ENCODE measurements at regions not wholly inside any gene's neighbourhood (a gene's known extent, or its start where the extent isn't known, plus 50 kb on each side); places are given as distances from the start of the nearest gene placed in this dataset.
A peak's percentile ranks its signal among the peaks of the same experiment; 100 is the strongest.
"Not testable (repeated sequence)": the region's sequence is repeated elsewhere in the genome, so short reads cannot be mapped to it uniquely, and the experiment has no call there.

- DNase-seq (ENCODE audit: low read depth in 3 of 3, low spot score in 1 of 3), result no peak
Measured at GRCh38 chr15:31433091-31433490, 106.5 kb downstream of the KLF13 start.

DNA sequence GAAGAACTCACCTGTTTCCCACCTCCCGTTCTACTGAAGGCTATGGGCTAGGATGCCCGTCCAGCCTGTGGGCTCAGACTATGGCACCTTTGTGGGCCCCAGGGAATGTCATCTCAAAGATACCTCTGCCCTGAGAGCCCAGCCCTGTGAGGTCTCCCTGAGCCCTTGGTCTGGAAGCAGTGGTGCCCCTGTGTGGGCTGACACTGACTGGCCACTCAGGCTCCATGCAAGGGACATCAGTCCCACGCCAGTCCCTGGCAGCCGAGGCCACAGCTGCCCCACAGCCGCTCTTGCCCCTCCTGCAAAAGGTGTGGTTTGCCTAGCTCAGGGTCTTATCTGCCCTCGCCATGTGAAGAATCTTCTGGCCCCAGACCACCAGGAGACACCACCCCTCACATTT lies 106.9 kb downstream of the KLF13 start:
- DNase-seq (ENCODE audit: low read depth in 3 of 3, low spot score in 1 of 3), result no peak

- no peak for DNase-seq (ENCODE audit: low read depth in 3 of 3, low spot score in 1 of 3)
Measured at GRCh38 chr15:31434275-31434587, 107.6 kb downstream of the KLF13 start.

DNA sequence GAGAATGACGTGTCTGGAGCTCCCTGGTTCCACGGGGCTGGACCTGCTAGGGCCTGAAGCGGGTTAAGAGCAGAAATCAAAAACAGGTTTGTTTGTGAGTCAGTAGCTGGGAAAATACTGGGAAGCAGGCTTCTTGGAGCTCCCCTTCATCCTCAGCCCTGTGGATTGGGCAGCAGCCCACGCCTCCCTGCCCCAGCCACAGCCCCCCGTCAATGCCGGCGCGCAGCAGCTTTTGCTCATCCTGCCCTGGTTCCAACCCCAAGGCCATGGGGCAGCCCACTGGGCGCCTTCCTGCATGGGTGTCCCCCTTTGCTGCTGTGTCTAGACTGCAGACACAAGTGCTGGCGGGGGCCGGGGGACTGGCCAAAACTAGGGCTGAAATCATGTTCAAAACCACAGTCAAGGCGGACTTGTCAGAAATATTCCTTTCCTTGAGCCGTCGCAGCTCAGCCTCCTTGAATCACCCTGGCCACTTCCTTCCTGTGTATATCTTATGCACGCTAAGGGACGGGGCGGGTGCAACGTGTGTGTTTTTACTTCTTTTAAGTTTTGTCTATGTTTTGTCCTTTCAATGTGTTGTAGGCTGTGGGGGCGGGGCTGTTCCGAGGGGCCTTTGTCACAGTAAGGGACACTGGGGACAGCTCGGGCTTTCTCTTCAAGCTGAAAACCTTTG lies 108.1 kb downstream of the KLF13 start:
- peak; percentile 61 to 74 (median 68) for DNase-seq (ENCODE audit: low read depth in 3 of 3, low spot score in 1 of 3)

DNA sequence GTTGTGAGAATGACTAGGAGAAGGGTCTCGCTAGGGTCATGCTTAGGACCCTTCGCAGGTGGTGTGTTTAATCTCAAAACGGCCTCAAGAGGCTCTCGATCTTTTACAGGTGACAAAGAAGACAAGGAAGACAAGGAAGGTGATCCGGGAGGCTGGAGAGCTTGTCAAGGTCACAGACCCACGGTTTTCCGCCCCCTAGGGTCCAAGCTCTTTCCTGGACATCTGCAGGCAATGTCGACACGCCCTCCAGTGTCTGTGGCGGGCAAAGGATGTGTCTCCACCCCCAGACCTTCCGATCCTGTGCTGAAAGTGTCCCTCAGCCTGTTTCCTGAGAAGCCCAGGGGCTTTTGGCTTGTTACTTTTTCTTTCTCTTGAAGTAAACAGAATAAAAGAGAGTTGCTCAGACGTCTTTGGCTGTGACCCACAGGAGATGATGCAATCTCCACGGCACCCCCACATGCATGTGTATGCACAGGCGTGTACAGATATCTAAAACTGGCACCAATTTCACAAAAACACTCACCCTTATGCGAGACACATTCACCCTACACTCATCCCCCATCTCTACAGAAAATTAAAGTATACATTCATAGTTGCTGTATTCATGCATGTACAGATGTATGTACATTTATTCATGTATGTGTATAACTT lies 108.8 kb downstream of the KLF13 start:
- peak; percentile 56 to 57 (median 56) for DNase-seq (ENCODE audit: low read depth in 3 of 3, low spot score in 1 of 3)

DNA sequence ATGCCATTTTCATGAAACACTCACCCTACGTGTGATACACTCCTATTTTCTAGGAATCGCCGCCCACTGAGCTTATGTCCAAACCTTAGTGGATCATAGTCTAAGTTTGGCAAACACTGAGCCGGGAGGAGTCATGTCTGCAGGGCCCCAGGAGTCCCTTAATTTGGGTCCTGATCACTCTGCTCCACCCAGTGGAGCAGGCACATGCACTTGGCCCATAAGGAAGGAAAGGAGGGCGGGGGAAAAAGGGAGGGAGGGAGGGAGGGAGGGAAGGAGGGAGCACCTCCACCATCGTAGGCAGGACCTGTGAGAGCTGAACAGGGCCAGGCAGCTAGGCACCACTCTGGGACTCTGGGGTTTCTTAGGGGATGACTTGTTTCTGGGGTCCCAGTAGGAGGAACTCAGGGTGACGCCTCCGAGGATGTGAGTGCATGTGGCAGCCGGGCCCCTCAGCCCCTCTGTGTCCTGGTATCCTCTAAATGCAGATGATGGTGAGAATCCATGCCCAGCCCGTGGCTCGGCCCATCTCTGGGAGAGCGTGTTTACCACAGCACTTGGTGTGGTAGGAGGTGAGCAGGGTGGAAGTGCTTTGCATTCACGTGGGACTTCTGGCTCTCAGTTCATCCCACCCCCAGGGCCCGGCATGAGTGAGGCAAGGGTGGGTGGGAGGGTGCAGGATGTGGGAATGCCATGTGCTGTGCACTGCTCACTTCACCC lies 109.4 kb downstream of the KLF13 start:
- peak in 1 of 3 donors; percentile 22 for DNase-seq (ENCODE audit: low read depth in 3 of 3, low spot score in 1 of 3)

- DNase-seq (ENCODE audit: low read depth in 3 of 3, low spot score in 1 of 3), result peak in 1 of 3 donors; percentile 40
Measured at GRCh38 chr15:31437686-31438085, 111.1 kb downstream of the KLF13 start.

GRCh38 chr15:31438601-31439265 lies 112.1 kb downstream of the KLF13 start:
- DNase-seq (ENCODE audit: low read depth in 3 of 3, low spot score in 1 of 3), result no peak

DNA sequence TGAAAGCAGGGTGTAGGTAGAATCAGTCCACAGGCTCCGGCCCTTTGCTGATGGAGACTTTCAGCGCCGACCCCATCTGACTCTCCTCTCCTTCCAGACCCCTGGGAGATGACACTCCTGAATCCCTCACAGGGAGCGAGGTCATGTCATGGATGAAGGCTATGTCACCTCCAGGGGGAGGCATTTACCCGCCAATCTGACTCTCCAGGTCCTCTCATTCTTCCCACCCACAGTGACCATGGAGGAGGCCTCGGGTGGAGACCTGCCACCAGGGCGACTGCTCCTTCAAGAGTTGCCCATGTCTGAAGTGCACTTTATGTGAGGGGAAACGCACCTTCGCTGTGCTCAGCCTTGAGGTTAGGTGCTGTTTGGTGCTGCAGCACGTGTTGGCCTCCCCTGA lies 112.7 kb downstream of the KLF13 start:
- DNase-seq (ENCODE audit: low read depth in 3 of 3, low spot score in 1 of 3), result no peak

DNA sequence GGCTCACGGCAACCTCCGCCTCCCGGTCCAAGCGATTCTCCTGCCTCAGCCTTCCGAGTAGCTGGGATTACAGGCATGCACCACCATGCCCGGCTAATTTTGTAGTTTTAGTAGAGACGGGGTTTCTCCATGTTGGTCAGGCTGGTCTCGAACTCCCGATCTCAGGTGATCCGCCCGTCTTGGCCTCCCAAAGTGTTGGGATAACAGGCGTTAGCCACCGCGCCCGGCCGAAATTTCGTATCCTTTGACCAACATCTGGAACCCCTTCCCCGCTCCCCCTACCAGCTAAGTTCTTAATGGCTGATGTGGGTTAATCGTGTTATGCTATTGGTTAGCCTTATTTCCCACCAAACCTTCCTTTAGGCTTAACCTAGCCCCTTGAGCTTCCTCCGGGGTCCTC lies 113.6 kb downstream of the KLF13 start:
- not testable (repeated sequence) for DNase-seq (ENCODE audit: low read depth in 3 of 3, low spot score in 1 of 3)

- peak in 1 of 3 donors; percentile 33 for DNase-seq (ENCODE audit: low read depth in 3 of 3, low spot score in 1 of 3)
Measured at GRCh38 chr15:31440754-31441311, 114.2 kb downstream of the KLF13 start.

DNA sequence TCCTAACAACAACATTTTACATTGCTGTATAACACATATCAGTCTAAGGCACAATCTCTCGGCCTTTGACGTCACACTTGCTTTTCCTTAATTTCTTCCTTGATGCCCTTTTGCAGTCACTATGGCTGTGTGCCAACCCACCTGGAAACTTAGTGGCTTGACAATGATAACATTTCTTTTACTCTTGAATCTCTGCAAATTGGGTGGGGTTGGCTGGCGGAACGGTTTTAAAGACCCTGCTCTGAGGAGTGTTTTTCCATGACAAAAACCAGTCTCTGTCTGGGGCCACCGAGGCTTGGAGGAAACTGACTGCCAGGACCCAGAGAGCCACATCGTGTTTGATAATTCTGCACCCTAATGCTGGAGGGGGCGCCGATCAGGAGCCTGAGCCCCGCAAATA lies 115.6 kb downstream of the KLF13 start:
- DNase-seq (ENCODE audit: low read depth in 3 of 3, low spot score in 1 of 3), result no peak

DNA sequence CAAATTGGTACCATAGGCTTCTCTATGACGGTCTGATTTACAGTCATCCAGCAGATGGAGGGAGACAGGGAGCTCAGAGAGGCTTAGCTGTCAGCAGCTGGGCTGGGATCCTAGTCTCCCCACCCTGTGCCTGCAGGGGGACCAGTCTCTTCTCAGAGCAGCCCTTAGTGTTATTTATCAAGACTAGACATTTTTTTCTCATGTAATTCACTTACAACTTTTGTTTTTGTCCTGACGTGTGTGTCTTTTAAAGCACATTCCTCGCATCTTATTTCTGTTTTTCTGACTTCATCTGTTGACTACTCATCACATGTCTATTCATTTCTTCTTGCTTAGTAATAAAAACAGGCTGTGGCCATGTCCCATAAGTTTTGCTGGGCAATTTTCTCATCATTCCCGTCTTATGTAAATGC lies 116.1 kb downstream of the KLF13 start:
- DNase-seq (ENCODE audit: low read depth in 3 of 3, low spot score in 1 of 3), result no peak

- no peak for DNase-seq (ENCODE audit: low read depth in 3 of 3, low spot score in 1 of 3)
Measured at GRCh38 chr15:31444844-31445243, 118.2 kb downstream of the KLF13 start.

- DNase-seq (ENCODE audit: low read depth in 3 of 3, low spot score in 1 of 3), result no peak
Measured at GRCh38 chr15:31446546-31446945, 119.9 kb downstream of the KLF13 start.

DNA sequence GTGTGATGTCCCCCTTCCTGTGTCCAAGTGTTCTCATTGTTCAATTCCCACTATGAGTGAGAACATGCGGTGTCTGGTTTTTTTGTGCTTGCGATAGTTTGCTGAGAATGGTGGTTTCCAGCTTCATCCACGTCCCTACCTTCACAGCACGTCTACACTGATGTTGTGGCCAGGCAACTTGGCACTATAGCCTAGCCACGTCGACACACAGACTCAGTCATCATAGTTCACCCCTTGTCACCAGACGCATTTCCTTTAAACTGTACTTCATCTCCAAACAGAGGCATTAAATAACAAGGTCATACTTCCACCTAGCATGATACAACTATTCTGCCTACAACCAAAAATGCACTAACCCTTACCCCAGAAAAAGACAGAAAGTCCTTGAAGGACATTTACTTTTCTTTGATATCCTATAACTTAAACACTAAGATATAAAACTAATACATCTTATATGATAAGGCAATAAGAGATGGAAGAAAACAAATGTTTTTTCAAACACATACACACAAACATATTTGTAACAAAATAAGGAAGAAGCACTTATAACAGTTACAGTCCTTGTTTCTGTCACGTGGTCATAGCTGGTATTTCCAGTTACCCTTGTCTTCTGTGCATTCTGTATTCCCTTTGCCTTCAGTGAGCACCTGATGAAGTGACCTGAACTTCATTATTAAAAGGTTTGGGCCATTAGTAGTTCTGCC lies 121.4 kb downstream of the KLF13 start:
- no peak for DNase-seq (ENCODE audit: low read depth in 3 of 3, low spot score in 1 of 3)

DNA sequence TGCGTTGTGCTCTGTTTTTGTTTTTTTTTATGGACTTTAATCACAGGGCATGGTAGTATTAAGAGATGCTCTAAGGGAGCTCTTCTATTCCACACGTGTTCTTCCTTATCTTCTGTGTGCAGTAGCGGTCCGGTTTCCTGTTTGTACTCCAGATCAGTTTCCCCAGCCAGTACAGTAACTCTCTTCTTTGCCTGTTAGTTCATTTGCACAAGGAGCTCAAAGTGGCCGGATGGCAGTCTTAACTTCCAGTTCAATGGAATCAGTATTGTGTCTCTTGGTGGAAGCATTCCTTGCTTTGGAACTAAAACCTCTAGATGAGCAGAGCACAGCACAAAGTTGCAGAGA lies 122.0 kb downstream of the KLF13 start:
- no peak for DNase-seq (ENCODE audit: low read depth in 3 of 3, low spot score in 1 of 3)

DNA sequence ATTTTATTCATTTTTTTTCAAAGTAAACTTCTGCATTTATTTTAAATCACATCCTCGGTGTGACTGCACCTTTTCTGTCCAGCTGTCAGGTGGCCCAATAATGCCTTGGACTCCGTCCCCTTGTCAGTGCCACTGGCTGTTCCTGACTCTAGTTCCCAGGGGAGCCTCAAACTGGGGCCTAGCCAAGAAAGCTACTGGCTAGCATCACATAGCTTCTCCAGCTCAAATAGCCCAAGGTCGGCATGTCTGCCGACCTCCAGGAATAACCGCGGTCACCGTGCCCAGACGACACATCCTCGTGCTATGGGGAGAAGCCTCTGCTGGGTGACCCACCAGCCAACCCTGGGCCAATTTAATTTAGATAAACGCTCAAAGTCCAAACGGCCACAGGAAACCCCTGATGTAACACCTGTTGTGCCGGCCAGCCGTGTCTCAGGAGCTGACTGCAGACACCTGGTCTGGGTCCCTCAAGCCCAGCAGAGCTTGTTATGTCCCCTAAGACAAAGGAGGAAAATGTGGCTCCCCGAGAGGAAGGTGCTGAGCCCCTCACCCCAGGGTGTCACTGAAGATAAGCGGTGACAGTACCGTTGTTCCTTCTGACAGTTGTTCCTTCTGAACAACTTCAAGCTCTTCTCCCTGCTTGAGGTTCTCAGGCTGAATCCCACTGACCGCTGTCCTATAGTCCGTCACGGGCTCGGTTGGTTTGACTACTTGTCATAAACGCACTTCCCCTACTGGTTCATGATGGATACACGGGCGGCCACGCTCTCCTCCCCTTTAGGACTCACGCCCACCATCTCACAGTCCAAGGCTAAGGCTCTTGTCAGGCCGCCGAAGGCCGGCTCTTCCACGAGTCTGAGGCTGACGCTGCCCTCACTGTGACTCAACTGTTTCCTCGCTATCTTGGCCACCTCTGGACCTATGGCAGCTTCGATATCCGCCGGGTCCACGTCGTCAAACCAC lies 126.2 kb downstream of the KLF13 start:
- no peak for DNase-seq (ENCODE audit: low read depth in 3 of 3, low spot score in 1 of 3)

DNA sequence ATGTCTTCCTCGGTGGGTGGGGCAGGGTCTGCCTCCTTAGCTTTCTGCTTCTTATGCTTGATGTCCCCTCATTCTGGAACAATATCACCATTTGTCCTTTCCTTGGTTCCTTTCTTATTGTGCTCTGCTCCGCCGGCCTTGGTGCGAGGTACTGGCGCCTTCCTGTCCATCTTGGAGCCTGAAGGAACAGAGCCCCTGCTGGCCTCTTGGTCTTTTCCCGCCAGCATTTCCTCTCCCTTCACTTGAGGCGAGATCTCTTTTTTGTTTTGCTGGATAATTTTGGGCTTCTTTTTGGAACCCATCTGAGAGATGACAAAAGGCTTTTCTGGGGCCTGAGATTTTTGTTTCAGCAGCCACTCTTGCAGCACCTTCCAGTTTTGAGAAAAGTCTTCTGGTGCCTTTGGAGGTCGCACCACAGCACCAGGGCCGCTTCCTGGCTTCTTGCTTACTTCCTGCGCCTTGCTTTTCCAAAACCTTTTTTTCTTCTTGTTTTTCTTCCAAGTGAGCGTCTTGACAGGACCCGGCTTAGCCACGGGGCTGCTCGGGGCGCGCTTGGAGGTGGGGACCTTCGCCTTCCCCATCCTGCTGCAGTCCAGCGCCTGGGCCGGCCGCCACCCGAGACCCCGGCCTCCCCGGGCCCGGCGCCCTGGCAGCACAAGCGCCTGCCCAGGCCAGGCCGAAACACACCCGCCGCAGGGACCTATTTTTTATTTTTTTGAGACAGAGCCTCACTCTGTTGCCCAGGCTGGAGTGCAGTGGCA lies 127.1 kb downstream of the KLF13 start:
- DNase-seq (ENCODE audit: low read depth in 3 of 3, low spot score in 1 of 3), result no peak

Data from stimulated activated CD4-positive, alpha-beta T cell treated with anti-CD3 and anti-CD28 coated beads, TNF-alpha, amount 100 ng/mL, for 1 hour (primary cell).